GM19397 (cell line): ENCODE measurements at regions not wholly inside any gene's neighbourhood (a gene's known extent, or its start where the extent isn't known, plus 50 kb on each side); places are given as distances from the start of the nearest gene placed in this dataset.

Source experiments
- ATAC-seq: cut with Tn5 transposase; IDR thresholded peaks from one replicate; pipeline ENCODE4 v1.9.1; 2021; ENCODE audit warnings: mild to moderate bottlenecking, moderate library complexity; ENCODE audit not compliant: unreplicated experiment

DNA sequence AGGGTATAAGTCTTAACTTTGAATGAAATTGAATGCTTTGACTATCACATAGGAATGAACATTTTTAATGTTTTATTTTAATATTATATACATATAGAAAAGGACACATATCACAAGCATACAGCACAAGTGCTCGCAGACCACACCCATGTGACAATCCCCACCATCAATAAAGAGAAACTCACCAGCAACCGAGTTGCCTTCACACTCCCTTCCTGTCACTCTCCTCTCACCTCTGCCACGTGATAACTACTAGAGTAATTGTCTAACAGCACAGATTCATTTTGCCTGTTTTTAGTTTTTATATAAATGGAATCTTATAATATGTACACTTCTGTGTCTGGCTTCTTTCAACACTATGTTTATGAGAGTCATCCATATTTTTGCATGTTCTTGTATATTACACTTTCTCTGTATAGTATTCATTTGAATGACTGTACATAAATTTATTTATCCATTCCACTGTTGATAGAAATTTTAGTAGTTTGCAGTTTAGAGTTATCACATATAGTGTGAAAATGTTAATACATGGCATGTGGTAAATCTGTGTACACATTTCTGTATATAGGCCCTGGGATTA lies 304.9 kb upstream of the DUSP10 start:
- no peak for ATAC-seq

DNA sequence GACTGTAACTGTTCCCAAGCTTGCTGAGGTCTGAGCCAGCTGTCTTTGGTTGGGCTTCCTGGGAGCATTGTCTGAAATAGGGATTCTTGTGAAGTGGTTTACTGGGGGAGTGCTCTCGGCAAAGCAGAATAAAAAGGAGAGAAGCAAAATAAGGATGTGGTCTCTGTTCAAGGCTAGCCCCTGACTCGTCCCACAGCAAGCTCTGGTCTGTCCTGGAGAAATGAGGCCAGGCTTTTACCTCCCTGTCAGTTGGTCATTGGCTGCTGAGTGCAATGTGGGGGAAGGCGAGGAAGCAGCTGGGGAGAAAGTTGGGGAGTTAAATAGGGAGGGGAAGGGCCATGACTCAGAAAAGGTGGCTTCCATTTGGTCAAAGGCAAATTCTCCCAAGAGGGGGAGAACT lies 303.9 kb upstream of the DUSP10 start:
- no peak for ATAC-seq

DNA sequence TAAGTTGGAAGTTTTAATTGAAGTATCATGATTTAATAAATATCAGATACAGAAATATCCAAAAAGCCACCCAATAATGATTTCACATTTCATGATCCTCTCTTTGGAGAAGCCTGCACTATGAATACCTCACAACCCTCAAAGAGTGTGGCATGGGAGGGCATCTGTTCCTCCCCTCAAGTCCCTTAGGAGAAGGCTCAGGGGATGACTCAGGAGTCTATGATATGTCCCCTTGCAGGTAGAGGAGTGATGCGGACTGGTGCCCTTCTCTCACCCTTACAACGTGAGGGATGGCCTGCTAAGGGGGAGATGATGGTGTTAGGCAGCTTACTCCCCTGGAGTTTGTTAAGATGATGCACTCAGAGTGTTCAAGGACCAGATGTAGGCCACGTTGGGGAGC lies 303.3 kb upstream of the DUSP10 start:
- ATAC-seq: no peak

DNA sequence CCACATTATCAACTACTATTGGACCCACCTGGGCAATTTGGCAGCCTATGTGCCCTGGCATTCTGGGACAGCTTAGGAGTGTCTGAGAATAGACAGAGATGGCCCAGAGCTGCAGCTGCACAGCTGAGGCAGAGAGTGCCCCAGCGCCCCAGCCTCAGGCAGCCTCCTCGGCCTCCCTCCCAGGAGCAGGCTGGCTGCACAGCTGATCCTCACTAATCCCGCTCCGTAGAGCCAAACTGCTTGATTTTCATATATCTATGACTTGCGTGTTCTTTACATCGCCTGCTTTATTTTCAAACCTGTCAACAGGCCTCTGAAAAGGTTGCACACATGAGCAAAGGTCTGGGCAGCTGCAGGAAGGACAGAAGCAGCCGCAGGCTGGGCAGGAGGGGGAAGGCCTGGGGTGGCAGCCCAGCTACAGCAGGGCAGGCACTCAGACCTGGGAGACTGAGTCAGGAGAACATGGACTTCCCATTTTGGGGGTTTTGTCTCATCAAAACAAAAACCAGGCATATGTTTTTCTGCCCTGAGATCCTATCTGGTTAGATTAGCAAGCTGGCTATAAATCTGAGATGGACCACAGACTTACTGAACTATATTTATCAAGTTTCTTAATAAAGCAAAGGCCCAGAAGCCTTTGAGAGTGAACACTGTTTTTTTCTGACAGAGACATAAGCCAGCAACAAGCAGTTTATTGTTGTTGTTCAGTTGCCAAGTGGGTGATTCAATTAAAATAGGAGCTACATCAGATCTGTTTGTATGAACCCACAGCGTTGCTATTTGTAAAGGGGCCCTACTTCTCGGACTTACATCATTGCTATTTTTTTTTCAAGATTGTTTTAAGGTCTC lies 301.8 kb upstream of the DUSP10 start:
- ATAC-seq: no peak

DNA sequence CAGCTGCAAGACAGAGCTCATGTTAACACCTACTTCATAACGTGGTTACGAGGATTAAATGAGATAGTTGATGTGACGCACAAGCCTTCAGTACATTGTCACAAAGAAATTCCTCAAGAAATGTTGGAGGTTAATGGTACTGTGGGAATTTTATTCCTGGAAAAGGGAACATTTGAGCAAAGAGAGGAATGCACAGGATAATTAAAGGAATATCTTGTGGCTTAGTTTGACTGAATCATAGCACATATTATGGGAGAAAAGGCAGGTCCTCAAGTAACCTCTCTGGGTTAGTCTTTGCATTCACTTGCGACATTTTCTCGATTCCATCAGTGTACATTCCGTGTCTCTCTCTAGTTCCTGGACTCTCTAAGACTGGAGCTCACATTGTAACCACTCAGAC lies 300.2 kb upstream of the DUSP10 start:
- no peak for ATAC-seq

DNA sequence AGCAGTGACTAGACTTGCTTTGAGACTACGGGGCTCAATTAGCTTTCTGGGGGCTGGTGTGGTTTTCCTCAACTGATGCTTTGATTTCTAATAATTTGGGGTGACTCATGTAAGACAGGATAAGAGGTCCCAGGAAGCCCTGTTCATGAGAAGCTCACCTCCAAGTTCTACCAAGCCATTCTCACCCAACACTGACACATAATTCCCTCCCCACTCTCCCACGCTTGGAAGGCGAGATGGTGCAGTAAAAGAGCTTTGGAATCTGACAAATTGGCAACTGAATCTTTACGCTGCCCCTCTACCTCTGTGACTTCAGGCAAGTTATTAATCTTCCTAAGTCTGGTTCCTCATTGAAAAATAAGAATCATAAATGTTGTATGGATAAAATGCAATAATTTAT lies 299.1 kb upstream of the DUSP10 start:
- no peak for ATAC-seq

DNA sequence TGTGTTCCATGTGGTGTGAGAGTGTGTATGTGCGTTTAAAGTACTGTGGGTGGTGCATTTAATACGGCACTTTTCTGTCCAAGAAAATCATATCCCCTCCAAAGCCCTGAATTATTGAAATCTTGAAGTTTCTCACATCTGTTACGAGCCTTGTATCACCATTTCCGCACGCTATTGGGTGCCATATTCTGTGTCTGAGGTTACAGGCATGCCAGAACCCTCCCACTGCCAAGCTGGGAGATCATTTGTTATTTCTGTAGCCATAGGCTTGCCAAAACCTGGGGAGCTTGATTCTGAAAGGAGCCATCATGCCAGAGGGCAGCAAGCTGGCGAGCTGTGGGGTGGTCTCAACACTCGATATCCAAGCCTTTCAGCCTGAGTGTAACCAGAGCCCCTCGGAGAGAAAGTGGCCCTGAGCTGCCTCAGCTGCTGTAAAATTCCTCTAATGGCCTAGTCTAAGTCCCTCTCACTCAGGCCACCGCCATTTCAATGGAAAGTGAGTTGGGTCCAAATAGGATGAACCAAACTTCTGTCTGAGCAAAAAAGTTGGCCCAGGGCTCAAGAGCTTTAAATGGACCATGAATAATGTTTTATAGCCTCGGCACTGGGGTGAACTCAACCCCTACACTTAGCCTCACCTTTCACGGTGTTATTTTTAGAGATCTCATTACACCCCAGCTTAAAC lies 298.4 kb upstream of the DUSP10 start:
- ATAC-seq: no peak

DNA sequence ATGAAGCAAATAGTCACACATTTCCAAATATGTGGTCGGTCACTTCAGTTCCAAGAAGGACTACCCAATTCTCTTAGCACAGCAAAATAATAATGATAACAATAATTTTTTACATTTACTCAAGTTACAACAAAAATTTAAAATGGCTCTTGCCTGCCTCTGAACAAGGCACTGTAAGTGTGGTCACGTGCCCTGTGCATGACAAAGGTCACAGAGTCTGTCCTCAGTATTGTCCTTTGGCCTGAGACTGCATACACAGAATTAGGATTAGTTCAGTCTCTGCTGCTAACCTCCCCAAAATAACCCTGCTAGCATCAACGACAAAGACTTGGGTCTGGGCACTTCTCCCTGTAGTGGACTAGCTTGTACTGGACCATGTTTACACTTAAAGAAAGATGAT lies 297.1 kb upstream of the DUSP10 start:
- ATAC-seq: no peak

DNA sequence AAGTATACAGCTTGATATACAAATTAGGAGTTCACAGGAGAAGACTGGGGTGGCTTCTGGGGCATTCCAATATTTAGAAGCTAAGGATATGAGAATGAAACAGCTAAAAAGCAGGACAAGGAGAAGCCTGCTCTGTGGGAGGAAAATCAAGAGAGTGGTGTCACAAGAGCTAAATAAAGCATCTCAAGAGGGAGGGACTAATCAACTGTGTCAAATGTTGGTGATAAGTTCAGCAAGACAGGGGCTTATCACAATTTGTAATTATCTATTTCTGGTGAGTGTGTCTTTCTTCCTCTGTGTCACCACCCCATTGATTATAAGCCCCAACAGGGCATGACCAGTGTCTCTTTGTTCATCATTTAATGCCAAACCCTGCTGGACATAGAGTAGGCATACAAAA lies 295.8 kb upstream of the DUSP10 start:
- no peak for ATAC-seq

DNA sequence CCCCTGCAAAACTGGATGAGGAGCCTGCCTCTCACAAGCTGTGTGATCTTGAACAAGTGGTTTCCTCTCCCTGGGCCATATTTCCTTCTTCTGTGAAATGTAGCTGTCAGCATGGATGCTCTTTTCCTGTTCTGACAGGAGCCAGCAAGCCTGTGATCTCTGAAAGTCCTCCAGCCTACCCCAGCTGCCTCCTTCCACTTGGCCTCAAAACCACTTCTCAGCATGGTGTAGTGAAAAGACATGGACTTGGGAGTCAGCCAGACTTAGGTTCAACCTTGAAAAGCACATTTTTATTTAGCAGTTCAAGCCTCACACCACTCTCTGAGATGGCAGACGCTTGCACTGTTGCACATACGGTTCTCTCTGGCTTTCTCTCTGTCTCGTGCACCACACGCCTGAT lies 292.9 kb upstream of the DUSP10 start:
- no peak for ATAC-seq

DNA sequence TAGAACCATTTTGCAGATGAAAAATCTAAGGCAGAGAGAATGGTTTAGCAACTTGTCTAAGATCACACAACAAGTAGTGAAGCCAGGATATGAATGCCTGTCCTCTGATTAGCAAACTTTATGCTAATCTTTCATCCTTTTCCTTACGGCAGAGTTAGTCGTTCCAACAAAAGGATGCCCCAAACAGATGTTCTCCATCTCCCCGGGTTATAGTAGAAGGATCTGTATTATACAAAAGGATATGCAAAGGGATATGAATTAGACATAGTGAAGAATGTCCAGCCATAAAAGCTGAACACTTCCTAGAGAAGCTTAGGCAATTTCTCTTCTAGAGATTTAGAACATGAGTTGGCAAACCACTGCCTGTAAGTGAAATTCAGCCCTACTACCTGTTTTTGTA lies 291.6 kb upstream of the DUSP10 start:
- no peak for ATAC-seq

DNA sequence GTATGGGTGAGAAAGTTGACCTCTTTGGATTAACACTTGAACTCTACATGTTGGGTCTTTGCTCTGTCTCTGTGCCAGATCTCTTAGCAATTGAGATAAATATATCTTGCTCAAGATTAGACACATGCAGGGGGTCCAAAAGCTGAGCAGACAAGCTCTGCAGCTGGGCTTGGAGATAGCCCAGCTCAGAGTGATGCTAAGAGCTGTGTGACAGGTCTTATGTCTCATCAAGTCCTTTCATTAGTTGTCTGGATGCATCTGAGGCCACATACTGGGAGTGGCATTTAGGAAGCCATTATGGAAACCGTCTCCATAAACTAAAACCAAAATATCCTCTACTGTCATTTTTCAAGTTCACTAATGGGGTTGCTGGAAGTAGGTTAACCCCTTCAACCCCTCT lies 289.4 kb upstream of the DUSP10 start:
- ATAC-seq: no peak

DNA sequence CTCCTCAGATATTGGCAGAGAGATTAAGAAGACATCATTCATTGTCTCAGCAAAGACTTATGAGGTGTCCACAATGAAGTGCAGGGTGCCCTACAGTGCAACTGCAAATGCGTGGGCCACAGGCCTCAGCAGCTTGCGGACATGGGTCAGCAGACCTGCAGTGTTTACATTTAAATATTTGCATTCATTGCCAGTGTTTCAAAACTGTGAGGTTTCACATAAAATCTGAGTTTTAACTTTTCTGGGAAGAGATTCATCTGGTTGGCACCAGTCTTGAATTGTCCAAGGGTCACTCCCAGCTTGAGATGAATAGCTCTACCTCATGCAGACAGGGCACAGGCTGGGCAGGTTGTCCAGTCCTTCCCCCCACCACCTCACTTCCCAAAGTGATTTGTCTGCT lies 286.8 kb upstream of the DUSP10 start:
- no peak for ATAC-seq

DNA sequence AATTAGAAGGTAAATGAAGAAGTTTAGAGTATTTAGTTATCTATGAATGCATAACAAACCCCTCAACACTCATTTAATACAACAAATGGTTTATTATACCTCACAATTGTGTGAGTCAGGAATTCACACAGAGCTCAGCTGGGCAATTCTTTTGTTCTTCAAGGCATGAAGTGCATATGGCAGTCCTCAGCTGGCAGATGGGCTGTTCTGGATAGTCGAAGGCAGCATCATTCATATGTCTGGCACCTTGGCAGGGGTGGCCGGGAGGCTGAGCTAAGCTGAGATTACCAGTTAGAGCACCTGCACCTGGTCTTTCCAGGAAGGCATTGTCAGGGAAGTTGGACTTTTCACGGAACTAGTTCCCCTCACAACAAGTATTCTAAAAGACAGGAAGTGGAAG lies 286.2 kb upstream of the DUSP10 start:
- no peak for ATAC-seq

DNA sequence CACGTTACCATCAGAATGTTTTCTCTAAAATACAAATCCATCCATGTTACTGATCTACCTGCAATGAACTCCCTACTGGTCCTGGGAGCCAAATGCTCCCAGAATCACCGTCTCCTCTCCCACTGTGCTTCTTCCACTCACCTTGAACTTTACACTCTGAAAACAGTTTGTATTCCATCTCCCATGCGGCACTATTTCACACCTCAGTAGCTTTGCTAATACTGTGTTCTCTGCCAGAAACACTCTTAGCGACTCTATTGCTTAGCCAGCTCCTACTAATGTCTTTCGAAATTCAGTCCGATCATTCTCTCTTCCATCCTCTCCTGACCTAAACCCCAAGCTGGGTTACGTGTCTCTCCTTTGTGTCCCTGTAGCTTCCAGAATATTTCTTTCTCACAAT lies 284.4 kb upstream of the DUSP10 start:
- no peak for ATAC-seq

DNA sequence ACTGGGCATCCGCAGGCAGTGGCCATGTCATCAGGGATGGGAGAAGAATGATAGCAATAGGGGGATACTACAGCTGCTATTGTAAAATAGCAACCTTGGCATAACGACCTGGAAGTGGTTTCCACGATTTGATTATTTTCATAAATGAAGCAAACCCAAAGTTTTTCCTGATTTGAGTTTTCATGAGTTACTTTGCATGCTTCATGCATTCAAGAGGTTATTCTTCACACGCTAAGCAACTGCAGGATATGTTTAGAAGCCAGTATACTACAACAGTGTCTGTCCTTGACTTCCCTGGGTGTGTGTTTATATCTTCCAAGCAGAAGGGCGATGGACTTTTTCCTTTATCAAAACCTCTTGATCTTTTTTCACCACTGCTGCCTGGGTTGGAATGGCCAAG lies 281.1 kb upstream of the DUSP10 start:
- no peak for ATAC-seq

DNA sequence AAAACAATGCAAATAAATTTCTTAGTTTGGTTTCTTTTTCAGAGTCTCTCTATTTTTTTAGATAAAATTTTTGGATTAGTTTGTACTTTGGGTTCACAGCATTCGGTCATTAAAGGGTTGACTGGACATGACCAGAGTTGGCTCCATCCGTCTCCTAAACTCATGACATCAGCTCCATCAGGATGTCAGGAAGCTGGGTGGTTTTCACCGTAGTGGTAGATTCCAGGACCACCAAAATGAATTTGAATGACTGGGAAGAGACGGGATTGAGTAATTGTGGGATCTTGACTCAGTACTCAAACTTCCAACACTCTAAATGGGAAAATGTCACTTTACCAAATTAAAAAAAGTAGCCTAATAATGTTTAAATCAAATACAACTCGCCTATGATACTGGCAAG lies 279.2 kb upstream of the DUSP10 start:
- ATAC-seq: no peak

DNA sequence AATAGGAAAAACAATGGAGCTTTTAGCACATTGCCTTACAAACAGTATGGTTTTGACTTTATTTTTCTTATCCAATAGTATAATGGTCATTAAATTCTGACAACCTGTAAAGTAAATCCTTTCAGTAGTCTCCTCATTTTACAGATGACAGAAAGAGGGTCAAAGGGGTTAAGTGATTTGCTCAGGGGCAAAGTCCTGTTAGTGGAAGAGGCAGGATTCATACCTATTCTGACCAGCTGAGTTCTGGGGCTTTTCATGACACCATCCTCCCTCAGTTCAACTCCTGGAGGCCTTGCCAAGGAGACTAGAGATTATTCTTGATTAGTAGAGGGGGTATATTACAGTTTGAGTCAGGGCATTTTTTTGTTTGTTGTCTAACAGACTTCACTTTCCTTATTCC lies 278.7 kb upstream of the DUSP10 start:
- ATAC-seq: no peak

DNA sequence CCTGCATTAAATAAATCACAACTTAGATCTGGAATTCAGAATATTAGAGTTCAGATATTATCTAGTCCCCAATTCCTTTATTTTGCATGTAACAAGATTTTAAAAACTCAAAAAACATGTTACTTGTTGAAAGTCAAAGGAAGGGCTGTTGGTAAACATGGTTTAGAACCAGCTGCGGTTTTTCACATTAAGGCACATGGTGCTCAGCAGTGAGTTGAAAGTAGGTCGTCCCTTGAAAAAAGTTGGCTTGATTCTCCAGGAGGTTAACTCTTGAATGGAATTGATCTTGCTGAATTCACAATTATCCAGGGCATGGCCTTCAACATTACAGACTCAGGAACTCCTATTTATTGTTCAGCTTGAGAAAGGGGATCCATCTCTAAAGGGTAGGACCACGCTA lies 277.1 kb upstream of the DUSP10 start:
- ATAC-seq: no peak

DNA sequence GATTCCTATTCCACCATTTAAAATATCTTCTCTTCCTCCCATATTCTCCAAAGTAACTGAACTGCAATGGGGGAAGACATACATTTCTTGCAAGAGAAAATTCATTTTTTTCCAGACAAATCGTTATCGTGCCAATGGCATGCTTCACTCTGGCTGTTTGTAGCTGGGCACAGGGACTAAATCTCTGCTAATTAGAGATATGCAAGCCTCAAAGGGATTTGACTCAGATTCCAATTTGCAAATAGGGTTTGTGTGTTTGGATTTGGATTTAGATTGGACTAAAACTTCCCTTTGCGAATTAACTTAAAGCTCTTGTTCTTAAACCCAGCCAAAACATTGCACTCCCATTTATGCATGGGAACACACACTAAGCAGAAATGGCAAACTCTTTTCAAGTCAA lies 276.2 kb upstream of the DUSP10 start:
- no peak for ATAC-seq

DNA sequence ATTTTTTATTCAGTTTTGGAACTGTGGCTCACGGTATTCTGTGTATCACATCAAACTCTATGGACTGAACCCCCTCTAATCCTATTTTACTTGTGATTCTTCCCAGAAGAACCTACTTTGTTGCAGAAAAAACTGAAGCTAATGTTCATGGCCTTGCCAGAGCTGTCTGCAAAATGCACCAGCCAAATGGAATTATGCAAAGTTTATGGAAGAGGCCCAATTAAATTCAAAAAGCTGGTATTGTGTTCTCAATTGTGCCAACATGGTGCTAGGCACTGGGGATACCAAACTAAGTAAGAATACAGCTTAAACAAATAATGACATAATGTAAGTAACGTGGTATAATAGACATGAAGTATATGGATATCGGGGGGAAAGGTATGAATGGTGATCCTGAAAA lies 273.8 kb upstream of the DUSP10 start:
- no peak for ATAC-seq

DNA sequence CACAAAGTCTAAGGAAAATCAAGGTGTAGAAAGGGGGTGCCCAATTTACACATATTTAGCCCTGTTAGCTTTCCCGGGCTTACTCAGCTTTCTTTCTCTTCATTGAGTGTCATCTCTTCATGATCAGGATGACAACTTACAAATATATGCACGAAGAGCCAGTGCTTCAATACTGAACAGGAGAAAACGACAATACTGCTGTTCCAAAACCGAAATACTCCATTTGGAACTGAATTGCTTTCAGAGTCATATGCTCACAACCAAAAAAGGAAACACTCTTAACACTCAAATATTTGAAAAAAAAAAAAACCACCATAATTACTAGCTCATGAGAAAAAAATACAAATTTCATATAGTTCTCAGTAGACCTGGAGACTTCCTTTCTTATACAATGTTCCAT lies 272.1 kb upstream of the DUSP10 start:
- no peak for ATAC-seq
